HG03442 (cell line): ENCODE measurements at regions not wholly inside any gene's neighbourhood (a gene's known extent, or its start where the extent isn't known, plus 50 kb on each side); places are given as distances from the start of the nearest gene placed in this dataset.
"Not testable (repeated sequence)": the region's sequence is repeated elsewhere in the genome, so short reads cannot be mapped to it uniquely, and the experiment has no call there.

Experiments
- ATAC-seq: cut with Tn5 transposase; IDR thresholded peaks from one replicate; pipeline ENCODE4 v1.9.1; 2021; ENCODE audit warnings: mild to moderate bottlenecking, moderate library complexity; ENCODE audit not compliant: unreplicated experiment

- ATAC-seq: no peak
Observed at GRCh38 chr2:31739161-31739560, 158.4 kb upstream of the SRD5A2 start.

- no peak for ATAC-seq
Observed at GRCh38 chr2:31736695-31737454, 156.1 kb upstream of the SRD5A2 start.

DNA sequence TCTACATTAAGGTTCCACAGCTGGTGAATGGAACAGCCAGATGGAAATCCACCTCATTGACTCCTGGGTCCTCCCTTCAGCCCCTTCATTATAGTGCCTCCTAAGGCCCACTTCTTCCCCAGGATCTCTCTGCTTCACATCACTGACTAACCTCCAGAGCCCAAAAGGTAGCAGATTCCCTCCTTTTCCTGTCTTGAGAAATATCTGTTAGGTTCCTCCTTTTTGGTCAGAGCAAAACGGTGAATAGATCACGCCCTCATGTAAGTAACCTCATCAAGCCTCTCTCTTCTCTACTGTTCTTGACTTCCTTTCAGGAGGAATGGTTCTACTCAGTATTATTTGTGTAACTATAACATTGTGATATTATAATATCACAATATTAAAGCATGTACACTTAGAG lies 155.0 kb upstream of the SRD5A2 start:
- no peak for ATAC-seq

- no peak for ATAC-seq
Observed at GRCh38 chr2:31729442-31730092, 148.8 kb upstream of the SRD5A2 start.

- ATAC-seq: no peak
Observed at GRCh38 chr2:31729065-31729439, 148.3 kb upstream of the SRD5A2 start.

GRCh38 chr2:31728406-31729064 lies 147.8 kb upstream of the SRD5A2 start:
- ATAC-seq: no peak

DNA sequence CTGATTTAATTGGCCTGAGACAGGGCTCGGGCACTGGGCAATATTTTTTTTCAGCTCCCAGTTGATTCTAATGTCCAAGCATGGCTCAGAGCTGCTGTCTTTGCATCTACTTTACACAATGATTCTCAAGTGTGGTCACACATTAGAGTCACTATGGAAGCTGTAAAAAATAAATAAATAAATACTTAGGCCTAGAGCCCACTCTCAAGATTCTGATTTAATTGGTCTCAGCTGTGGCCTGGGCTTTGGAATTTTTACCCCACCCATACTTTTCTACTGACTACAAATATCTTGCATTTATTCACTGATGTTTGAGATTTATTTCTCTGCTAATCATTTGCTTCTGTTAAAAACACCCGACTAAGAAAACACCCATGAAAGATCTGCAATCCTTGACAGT lies 145.7 kb upstream of the SRD5A2 start:
- no peak for ATAC-seq

DNA sequence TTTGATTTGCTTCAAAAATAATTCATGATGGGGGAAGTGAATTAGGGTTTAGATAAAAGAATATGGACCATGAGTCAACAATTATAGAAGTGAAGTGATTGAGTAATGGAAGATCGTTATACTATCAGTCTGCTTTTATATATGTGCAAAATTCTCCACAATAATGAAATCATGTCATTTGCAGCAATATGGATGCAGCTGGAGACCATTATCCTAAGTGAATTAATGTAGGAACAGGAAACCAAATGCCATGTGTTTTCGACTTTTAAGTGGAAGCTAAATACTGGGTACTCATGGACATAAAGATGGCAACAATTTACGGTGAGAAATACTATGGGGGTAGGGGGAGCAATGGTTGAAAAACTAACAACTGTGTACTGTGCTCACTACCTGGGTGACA lies 144.7 kb upstream of the SRD5A2 start:
- ATAC-seq: no peak

- ATAC-seq: no peak
Observed at GRCh38 chr2:31711737-31712136, 131.0 kb upstream of the SRD5A2 start.

GRCh38 chr2:31710121-31710520 lies 129.4 kb upstream of the SRD5A2 start:
- no peak for ATAC-seq

- ATAC-seq: no peak
Observed at GRCh38 chr2:31707992-31708391, 127.3 kb upstream of the SRD5A2 start.

DNA sequence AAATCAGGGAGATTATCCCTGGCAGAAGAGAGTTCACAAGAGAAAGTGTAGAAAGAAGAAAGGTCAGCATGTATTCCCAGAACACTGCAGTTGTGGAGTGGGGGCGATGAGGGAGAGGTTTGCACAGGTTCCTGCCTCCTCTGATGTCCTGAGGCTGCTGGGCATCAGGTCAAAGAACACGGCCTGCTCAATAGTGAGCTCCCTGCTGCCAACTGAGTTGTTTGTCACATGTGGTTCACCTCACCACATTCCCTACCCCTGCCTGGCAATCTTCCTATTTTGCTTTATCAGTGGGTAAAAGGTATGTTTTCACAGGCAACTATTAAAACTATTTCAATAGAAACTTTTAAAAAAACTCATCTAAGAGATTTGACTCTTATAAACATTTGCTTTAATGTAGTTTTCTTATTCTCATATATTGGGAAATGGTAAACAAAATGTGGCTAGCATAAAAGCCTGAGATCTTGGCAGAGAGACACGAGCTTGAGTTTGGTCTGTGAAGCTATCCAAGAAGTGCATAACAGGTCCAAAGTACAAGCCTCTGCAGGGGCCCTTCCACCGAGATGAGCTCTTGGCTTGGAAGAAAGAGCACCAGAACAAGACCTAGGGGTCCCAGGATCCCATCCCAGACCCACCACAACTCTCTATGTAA lies 123.9 kb upstream of the SRD5A2 start:
- no peak for ATAC-seq

- no peak for ATAC-seq
Observed at GRCh38 chr2:31703253-31703652, 122.5 kb upstream of the SRD5A2 start.

DNA sequence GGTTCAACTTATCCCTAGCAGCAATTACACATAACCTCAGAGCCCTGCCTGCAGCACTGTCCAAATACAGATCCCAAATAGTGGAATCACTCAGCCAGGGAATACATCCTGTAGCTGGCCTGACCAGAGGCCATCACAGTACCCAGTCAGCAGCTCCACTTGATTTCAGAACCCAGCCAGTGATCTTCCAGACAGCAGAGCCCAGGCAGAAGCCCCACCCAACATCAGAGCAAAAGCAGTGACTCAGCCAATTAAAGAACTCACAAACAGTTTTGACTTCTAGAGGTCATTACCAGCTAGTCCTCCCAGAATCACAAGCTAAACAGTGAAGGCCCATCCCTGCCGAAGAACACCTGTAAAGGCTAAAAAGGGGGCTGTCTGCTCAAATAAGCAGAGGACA lies 118.0 kb upstream of the SRD5A2 start:
- ATAC-seq: no peak

DNA sequence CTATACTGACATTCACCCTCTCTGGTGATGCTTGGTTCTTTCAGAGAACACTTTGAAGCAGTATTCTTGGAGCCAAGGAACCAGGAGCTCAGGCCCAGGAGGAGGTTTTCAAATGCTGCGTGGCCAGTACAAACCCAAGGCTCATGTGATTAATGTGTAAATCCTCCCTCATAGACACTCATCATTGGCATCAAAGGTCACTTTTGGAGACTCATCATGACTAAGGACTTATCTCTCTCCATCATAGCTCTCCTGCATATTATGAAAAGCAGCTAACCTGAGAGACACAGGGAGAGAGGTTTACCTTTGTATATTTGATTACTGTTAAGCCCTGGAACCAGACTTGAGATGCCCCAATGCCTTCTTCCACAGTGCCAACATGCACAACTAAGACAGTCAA lies 115.3 kb upstream of the SRD5A2 start:
- ATAC-seq: no peak

DNA sequence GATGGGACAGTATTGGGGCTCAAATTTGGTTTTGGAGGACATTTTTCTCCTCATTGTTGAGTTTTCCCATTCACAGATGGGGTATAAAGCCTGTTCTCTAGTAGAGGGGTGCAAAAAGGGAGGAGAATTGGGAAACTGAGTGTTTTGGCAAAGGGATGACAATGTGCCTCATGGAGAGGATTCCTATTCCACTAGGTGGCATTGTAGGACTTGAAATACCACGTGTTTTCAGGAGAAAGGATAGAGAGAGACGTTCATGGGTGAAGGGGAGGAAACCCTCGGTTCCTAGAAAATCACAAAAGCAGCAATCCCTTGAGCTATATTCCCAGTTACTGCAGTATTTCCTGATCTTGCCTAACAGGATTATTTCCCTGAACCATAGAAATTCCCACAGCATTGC lies 113.7 kb upstream of the SRD5A2 start:
- ATAC-seq: no peak

DNA sequence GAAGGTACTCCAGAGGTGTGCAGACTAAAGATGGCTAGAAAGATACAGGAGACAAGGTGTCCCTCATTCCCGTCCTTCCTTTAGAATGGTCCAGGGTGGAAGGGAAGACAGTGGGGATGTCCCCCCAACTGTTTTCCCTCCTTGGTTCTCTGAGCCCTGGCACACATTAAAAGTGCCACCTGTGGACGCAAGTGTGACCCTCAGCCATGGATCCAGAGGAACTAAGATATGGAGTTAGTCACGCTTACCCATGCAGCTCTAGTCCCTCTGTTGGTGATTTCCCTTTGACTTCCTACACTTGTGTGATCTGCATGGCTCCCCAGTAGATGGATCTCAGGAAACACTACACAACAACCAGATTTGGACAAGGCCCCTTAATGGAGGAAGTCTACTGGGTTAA lies 113.1 kb upstream of the SRD5A2 start:
- no peak for ATAC-seq

DNA sequence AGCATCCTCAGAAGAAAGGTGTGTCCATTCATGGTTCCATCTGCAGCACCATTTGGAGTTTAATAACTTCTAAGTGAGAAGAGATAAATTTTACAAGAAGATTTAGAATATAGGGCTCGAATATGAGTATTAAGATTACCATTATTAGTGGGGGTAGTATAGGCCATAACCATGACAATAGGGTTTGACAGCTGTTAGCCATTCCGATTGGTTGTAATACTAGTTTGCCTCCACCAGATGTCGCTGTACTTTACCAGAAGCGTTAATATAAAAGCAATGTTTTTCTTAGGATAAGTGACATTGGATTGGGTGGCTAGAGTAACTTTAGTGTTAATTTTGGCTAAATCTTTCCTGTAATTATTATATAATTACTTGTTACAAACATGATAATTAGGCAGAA lies 107.5 kb upstream of the SRD5A2 start:
- no peak for ATAC-seq

DNA sequence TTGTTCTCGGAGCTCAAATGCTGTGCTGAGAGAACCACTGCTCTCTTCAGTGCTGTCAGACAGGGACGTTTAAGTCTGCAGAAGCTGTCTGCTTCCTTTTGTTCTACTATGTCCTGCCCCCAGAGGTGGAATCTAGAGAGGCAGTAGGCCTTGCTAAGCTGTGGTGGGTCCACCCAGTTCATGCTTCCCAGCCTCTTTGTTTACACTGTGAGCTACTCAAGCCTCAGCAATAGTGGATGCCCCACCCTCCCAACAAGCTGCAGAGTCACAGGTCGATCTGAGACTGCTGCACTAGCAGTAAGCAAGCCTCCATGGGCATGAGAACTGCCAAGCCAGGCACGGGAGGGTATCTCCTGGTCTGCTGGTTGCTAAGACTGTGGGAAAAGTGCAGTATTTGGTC lies 102.8 kb upstream of the SRD5A2 start:
- not testable (repeated sequence) for ATAC-seq

- no peak for ATAC-seq
Observed at GRCh38 chr2:31675485-31675901, 94.8 kb upstream of the SRD5A2 start.

DNA sequence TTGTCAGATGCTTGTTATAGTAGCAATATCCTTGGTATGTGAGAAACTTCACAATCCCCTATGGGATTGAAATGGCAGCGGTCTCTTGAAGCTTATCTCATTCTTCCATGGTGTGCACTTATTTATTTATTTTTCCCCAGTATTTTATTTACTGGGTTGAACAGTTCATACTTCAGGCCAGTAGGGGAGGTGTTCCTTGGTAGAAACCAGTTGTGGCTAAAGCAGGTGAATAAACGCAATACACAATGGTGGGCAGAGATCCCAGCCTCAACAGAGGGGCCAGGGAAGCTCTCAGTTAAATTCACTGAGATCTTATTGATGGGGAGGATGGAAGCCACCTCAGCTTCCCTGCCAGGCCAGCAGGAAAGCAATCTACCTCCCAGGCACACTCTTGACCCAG lies 93.7 kb upstream of the SRD5A2 start:
- no peak for ATAC-seq

GRCh38 chr2:31666878-31667277 lies 86.1 kb upstream of the SRD5A2 start:
- ATAC-seq: no peak
